WTC11 (cell line): ENCODE measurements at regions not wholly inside any gene's neighbourhood (a gene's known extent, or its start where the extent isn't known, plus 50 kb on each side); places are given as distances from the start of the nearest gene placed in this dataset.

ENCODE experiments used
- TP53 ChIP-seq: sonication (generic); formaldehyde crosslinking; IDR thresholded peaks from 2 replicates; pipeline ENCODE4 v1.8.1; 2023; ENCODE audit warnings: mild to moderate bottlenecking, missing genetic modification reagents
- ZNF416 ChIP-seq: fragments of 250-450 bp; sonication (Bioruptor Pico); IDR thresholded peaks from 2 replicates; pipeline ENCODE4 v1.9.0; 2021; ENCODE audit warnings: mild to moderate bottlenecking, inconsistent platforms
- TF ChIP-seq, protein P1 (sequence below): fragments of 200-600 bp; IDR thresholded peaks from 2 replicates; pipeline ENCODE4 v1.8.0; 2022; ENCODE audit warnings: antibody characterized with exemption

DNA sequence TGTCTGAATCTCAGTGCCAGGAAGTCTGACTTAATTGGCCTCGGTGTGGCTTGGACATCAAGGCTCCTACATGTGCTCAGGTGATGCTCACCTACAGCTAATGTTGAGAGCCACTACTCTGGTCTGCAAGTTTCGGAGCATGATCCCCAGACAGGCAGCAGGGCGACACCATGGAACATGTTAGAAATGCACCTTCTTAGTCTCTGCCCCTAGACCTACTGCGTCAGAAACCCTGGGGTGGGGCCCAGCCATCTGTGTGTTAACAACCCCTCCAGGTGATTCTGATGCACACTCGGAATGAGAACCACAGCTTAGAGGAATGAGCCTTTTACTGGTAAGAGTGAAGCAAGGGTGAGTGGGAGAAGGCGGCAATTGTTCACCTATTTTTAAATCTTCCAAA, 86.9 kb upstream of the NABP1 start:
- TF ChIP-seq, protein P1, sequence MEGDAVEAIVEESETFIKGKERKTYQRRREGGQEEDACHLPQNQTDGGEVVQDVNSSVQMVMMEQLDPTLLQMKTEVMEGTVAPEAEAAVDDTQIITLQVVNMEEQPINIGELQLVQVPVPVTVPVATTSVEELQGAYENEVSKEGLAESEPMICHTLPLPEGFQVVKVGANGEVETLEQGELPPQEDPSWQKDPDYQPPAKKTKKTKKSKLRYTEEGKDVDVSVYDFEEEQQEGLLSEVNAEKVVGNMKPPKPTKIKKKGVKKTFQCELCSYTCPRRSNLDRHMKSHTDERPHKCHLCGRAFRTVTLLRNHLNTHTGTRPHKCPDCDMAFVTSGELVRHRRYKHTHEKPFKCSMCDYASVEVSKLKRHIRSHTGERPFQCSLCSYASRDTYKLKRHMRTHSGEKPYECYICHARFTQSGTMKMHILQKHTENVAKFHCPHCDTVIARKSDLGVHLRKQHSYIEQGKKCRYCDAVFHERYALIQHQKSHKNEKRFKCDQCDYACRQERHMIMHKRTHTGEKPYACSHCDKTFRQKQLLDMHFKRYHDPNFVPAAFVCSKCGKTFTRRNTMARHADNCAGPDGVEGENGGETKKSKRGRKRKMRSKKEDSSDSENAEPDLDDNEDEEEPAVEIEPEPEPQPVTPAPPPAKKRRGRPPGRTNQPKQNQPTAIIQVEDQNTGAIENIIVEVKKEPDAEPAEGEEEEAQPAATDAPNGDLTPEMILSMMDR: no peak
- TF ChIP-seq ZNF416 (CRISPR knock-in tag) (no peak), TP53 (CRISPR knock-in tag) (no peak)
